PC-3 (cell line): ENCODE measurements at regions not wholly inside any gene's neighbourhood (a gene's known extent, or its start where the extent isn't known, plus 50 kb on each side); places are given as distances from the start of the nearest gene placed in this dataset.

Experiments used
- ATAC-seq: fragments of 200-7000 bp; cut with Tn5 transposase; 2 replicates; pipeline ENCODE4 v1.9.1; 2020; ENCODE audit warnings: mild to moderate bottlenecking, moderate library complexity
- BruUV-seq: library from RNA; stranded (reverse); fragments of 400-500 nt; replicated peaks from 2 replicates; lab custom pipeline; 2021; lab: Mats Ljungman, UMichigan
- CTCF ChIA-PET: fragments of 300-600 bp; sonication (Branson Sonifier 250); formaldehyde crosslinking; loops from one replicate; lab custom pipeline; 2022; ENCODE audit warnings: antibody characterized with exemption; lab: Charles Lee
- POLR2A ChIA-PET: fragments of 300-600 bp; sonication (Branson Sonifier 250); formaldehyde crosslinking; loops from one replicate; lab custom pipeline; 2022; ENCODE audit warnings: antibody characterized with exemption; ENCODE audit not compliant: unreplicated experiment; lab: Charles Lee
- DNase-seq: peaks from one replicate; pipeline ENCODE4 v3.0.0-alpha.2; 2015
- H2AFZ ChIP-seq: fragments of 300-600 bp; sonication (generic); 2 replicates; pipeline ENCODE4 v1.6.0; 2016; ENCODE audit warnings: antibody characterized with exemption, low read length
- H3F3A ChIP-seq: fragments of 300-600 bp; sonication (generic); one replicate; pipeline ENCODE4 v1.6.0; 2017; ENCODE audit warnings: antibody characterized with exemption, low read length, control low read depth, mild to moderate bottlenecking; ENCODE audit not compliant: unreplicated experiment
- H3K27ac ChIP-seq: fragments of 300-600 bp; sonication (generic); 2 replicates; pipeline ENCODE4 v1.5.1; 2016; ENCODE audit warnings: mild to moderate bottlenecking, low read length
- H3K27me3 ChIP-seq: fragments of 300-600 bp; sonication (generic); 2 replicates; pipeline ENCODE4 v1.6.1; 2016; ENCODE audit warnings: low read length, mixed read lengths
- H3K36me3 ChIP-seq: fragments of 300-600 bp; sonication (generic); 2 replicates; pipeline ENCODE4 v1.6.1; 2016; ENCODE audit warnings: low read depth, mixed run types, low read length, mixed read lengths
- H3K4me1 ChIP-seq: fragments of 300-600 bp; sonication (generic); 2 replicates; pipeline ENCODE4 v1.5.1; 2016; ENCODE audit warnings: low read length; ENCODE audit not compliant: insufficient read depth
- H3K4me2 ChIP-seq: fragments of 300-600 bp; sonication (generic); 2 replicates; pipeline ENCODE4 v1.6.0; 2016; ENCODE audit warnings: low read length
- H3K4me3 ChIP-seq: fragments of 300-600 bp; sonication (generic); 2 replicates; pipeline ENCODE4 v1.5.1; 2016; ENCODE audit warnings: mild to moderate bottlenecking, low read length, mixed read lengths
- H3K79me2 ChIP-seq: fragments of 300-600 bp; sonication (generic); 2 replicates; pipeline ENCODE4 v1.6.1; 2017; ENCODE audit warnings: low read length, mixed read lengths
- H3K9ac ChIP-seq: fragments of 300-600 bp; sonication (generic); 2 replicates; pipeline ENCODE4 v1.6.0; 2016; ENCODE audit warnings: mild to moderate bottlenecking, low read length
- H3K9me2 ChIP-seq: fragments of 300-600 bp; sonication (generic); replicated peaks from 2 replicates; pipeline ENCODE4 v1.6.1; 2016; ENCODE audit warnings: mixed run types, low read length, mixed read lengths
- H3K9me3 ChIP-seq: fragments of 300-600 bp; sonication (generic); 2 replicates; pipeline ENCODE4 v1.6.1; 2016; ENCODE audit warnings: low read length, mixed read lengths
- H4K20me1 ChIP-seq: fragments of 300-600 bp; sonication (generic); 2 replicates; pipeline ENCODE4 v1.6.1; 2016; ENCODE audit warnings: low read length, mixed read lengths
- CTCF ChIP-seq: fragments of 300-600 bp; sonication (generic); conservative IDR thresholded peaks from 2 replicates; pipeline ENCODE4 v1.5.1; 2017; ENCODE audit warnings: antibody characterized with exemption, low read depth, mild to moderate bottlenecking, low read length
- EZH2 ChIP-seq: fragments of 300-600 bp; sonication (generic); IDR thresholded peaks from one replicate; pipeline ENCODE4 v1.6.1; 2017; ENCODE audit warnings: antibody characterized with exemption, mild to moderate bottlenecking, low read length; ENCODE audit not compliant: unreplicated experiment
- EZH2phosphoT487 ChIP-seq: fragments of 300-600 bp; sonication (generic); IDR thresholded peaks from 2 replicates; pipeline ENCODE4 v1.6.1; 2018; ENCODE audit warnings: mild to moderate bottlenecking, antibody characterized with exemption, low read length, borderline replicate concordance
- intact Hi-C: fragments of 100-400 bp; cut with micrococcal nuclease; formaldehyde crosslinking; loops from 2 replicates; pipeline ENCODE4 v1.9.0; 2023

GRCh38 chr13:44223770-44224444, 149.7 kb upstream of the SERP2 start:
- Histone ChIP-seq H2AFZ (no peak overlapping the region), H3K36me3 (no peaks in the 10 kb centered on the region), H3K9ac (no peak overlapping the region), H3F3A (no peaks in the 10 kb centered on the region), H3K79me2 (no peaks in the 10 kb centered on the region), H3K4me3 (no peak overlapping the region), H3K4me2 (no peak overlapping the region), H4K20me1 (no peaks in the 10 kb centered on the region), H3K27me3 (no peaks in the 10 kb centered on the region), H3K27ac (no peak overlapping the region), H3K9me3 (no peaks in the 10 kb centered on the region), H3K9me2 (no peaks in the 10 kb centered on the region), H3K4me1 (peaks cover 28% of the 10 kb centered on the region)
- intact Hi-C loops, result no loop called here
- POLR2A ChIA-PET, result no interaction called here
- ATAC-seq, result no peak
- no peak for TF ChIP-seq EZH2phosphoT487
- no peak for TF ChIP-seq CTCF
- no peak for TF ChIP-seq EZH2
- CTCF ChIA-PET, result no interaction called here
- no peak for DNase-seq
- BruUV-seq, result no TSS peak

- Histone ChIP-seq H3K4me3 (no peak overlapping the region), H3K27ac (no peak overlapping the region), H3K27me3 (no peaks in the 10 kb centered on the region), H3K9me2 (no peaks in the 10 kb centered on the region), H3K36me3 (no peaks in the 10 kb centered on the region), H3K9ac (no peak overlapping the region), H3K79me2 (no peaks in the 10 kb centered on the region), H2AFZ (no peak overlapping the region), H3K4me1 (peaks cover 22% of the 10 kb centered on the region), H4K20me1 (no peaks in the 10 kb centered on the region), H3F3A (no peaks in the 10 kb centered on the region), H3K4me2 (no peak overlapping the region), H3K9me3 (no peaks in the 10 kb centered on the region)
- CTCF ChIA-PET, result no interaction called here
- TF ChIP-seq CTCF (no peak), EZH2phosphoT487 (no peak), EZH2 (no peak)
- POLR2A ChIA-PET, result no interaction called here
- no TSS peak for BruUV-seq
- intact Hi-C loops, result no loop called here
- DNase-seq (no peak), ATAC-seq (no peak)
Measured at GRCh38 chr13:44224450-44225149, 149.0 kb upstream of the SERP2 start.
